ENCODE measurements at regions not wholly inside any gene's neighbourhood (a gene's known extent, or its start where the extent isn't known, plus 50 kb on each side); places are given as distances from the start of the nearest gene placed in this dataset.

- peak; percentile 83 for DNase-seq
- peak overlapping the region; percentile 36 for H3K4me3 Mint-ChIP-seq (ENCODE audit: unreplicated experiment)
- H3K36me3 Mint-ChIP-seq (ENCODE audit: unreplicated experiment): no peaks in the 10 kb centered on the region
- no peaks in the 10 kb centered on the region for H3K27me3 Mint-ChIP-seq (ENCODE audit: unreplicated experiment)
- TF ChIP-seq CTCF (IDR thresholded peaks at IDR 0.05; ENCODE audit: partially characterized antibody, unreplicated experiment): peak; percentile 33
- peak overlapping the region; percentile 87 for H3K27ac Mint-ChIP-seq (ENCODE audit: unreplicated experiment)
- H3K4me1 Mint-ChIP-seq (ENCODE audit: low read depth, unreplicated experiment): peaks cover 13% of the 10 kb centered on the region
- H3K9me3 Mint-ChIP-seq (ENCODE audit: unreplicated experiment): peaks cover 4% of the 10 kb centered on the region
These were observed 140.5 kb upstream of the CADPS start for GRCh38 chr3:63015614-63016309.

- peaks cover 3% of the 10 kb centered on the region for H3K27me3 Mint-ChIP-seq (ENCODE audit: unreplicated experiment)
- no peak overlapping the region for H3K4me3 Mint-ChIP-seq (ENCODE audit: unreplicated experiment)
- H3K4me1 Mint-ChIP-seq (ENCODE audit: low read depth, unreplicated experiment): peaks cover 3% of the 10 kb centered on the region
- TF ChIP-seq CTCF (IDR thresholded peaks at IDR 0.05; ENCODE audit: partially characterized antibody, unreplicated experiment): no peak
- no peak overlapping the region for H3K27ac Mint-ChIP-seq (ENCODE audit: unreplicated experiment)
- no peak for DNase-seq
- H3K9me3 Mint-ChIP-seq (ENCODE audit: unreplicated experiment): peaks cover 5% of the 10 kb centered on the region
- H3K36me3 Mint-ChIP-seq (ENCODE audit: unreplicated experiment): peaks cover 9% of the 10 kb centered on the region
These were observed 146.9 kb upstream of the CADPS start for GRCh38 chr3:63022114-63022513.

GRCh38 chr3:63026722-63027121, 151.5 kb upstream of the CADPS start:
- DNase-seq: no peak
- H3K4me3 Mint-ChIP-seq (ENCODE audit: unreplicated experiment): no peak overlapping the region
- peaks cover 13% of the 10 kb centered on the region for H3K36me3 Mint-ChIP-seq (ENCODE audit: unreplicated experiment)
- peaks cover 5% of the 10 kb centered on the region for H3K9me3 Mint-ChIP-seq (ENCODE audit: unreplicated experiment)
- TF ChIP-seq CTCF (IDR thresholded peaks at IDR 0.05; ENCODE audit: partially characterized antibody, unreplicated experiment): no peak
- peaks cover 3% of the 10 kb centered on the region for H3K4me1 Mint-ChIP-seq (ENCODE audit: low read depth, unreplicated experiment)
- H3K27me3 Mint-ChIP-seq (ENCODE audit: unreplicated experiment): peaks cover 3% of the 10 kb centered on the region
- no peak overlapping the region for H3K27ac Mint-ChIP-seq (ENCODE audit: unreplicated experiment)

GRCh38 chr3:63029326-63029725, 154.1 kb upstream of the CADPS start:
- Mint-ChIP-seq H3K4me3 (ENCODE audit: unreplicated experiment) (no peak overlapping the region), H3K36me3 (ENCODE audit: unreplicated experiment) (peaks cover 13% of the 10 kb centered on the region), H3K9me3 (ENCODE audit: unreplicated experiment) (peaks cover 7% of the 10 kb centered on the region), H3K4me1 (ENCODE audit: low read depth, unreplicated experiment) (no peaks in the 10 kb centered on the region), H3K27me3 (ENCODE audit: unreplicated experiment) (peaks cover 3% of the 10 kb centered on the region), H3K27ac (ENCODE audit: unreplicated experiment) (no peak overlapping the region)
- DNase-seq: no peak
- TF ChIP-seq CTCF (IDR thresholded peaks at IDR 0.05; ENCODE audit: partially characterized antibody, unreplicated experiment): no peak

GRCh38 chr3:63029921-63030320, 154.7 kb upstream of the CADPS start:
- no peak for DNase-seq
- no peaks in the 10 kb centered on the region for H3K4me1 Mint-ChIP-seq (ENCODE audit: low read depth, unreplicated experiment)
- H3K9me3 Mint-ChIP-seq (ENCODE audit: unreplicated experiment): peaks cover 7% of the 10 kb centered on the region
- peaks cover 13% of the 10 kb centered on the region for H3K36me3 Mint-ChIP-seq (ENCODE audit: unreplicated experiment)
- no peak for TF ChIP-seq CTCF (IDR thresholded peaks at IDR 0.05; ENCODE audit: partially characterized antibody, unreplicated experiment)
- no peak overlapping the region for H3K27ac Mint-ChIP-seq (ENCODE audit: unreplicated experiment)
- H3K27me3 Mint-ChIP-seq (ENCODE audit: unreplicated experiment): peaks cover 3% of the 10 kb centered on the region
- H3K4me3 Mint-ChIP-seq (ENCODE audit: unreplicated experiment): no peak overlapping the region

Measured in glutamatergic neuron (in vitro differentiated cells).